ENCODE measurements at regions not wholly inside any gene's neighbourhood (a gene's known extent, or its start where the extent isn't known, plus 50 kb on each side); places are given as distances from the start of the nearest gene placed in this dataset.

DNA sequence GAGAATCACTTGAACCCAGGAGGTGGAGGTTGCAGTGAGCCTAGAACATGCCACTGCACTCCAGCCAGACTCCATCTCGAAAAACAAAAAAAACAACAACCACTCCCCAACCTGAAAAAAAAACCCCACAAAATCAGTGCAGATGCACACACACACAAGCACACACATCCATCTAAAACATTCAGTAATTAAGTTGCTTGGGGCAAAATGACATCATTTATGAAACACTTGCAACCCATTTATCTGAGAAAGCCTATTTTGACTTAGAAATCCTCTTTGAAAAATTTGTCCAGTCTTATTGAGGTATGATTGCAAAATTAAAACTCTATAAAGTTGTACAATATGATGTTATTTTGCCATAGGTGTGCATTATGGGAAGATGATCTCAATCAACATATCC, 525.5 kb upstream of the AMELY start:
- TF ChIP-seq, protein P1, sequence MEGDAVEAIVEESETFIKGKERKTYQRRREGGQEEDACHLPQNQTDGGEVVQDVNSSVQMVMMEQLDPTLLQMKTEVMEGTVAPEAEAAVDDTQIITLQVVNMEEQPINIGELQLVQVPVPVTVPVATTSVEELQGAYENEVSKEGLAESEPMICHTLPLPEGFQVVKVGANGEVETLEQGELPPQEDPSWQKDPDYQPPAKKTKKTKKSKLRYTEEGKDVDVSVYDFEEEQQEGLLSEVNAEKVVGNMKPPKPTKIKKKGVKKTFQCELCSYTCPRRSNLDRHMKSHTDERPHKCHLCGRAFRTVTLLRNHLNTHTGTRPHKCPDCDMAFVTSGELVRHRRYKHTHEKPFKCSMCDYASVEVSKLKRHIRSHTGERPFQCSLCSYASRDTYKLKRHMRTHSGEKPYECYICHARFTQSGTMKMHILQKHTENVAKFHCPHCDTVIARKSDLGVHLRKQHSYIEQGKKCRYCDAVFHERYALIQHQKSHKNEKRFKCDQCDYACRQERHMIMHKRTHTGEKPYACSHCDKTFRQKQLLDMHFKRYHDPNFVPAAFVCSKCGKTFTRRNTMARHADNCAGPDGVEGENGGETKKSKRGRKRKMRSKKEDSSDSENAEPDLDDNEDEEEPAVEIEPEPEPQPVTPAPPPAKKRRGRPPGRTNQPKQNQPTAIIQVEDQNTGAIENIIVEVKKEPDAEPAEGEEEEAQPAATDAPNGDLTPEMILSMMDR (IDR thresholded peaks at IDR 0.05; ENCODE audit: low read length), result no peak
- TF ChIP-seq EZH2 (IDR thresholded peaks at IDR 0.05; ENCODE audit: borderline replicate concordance, low read length), result no peak
